ENCODE measurements at regions not wholly inside any gene's neighbourhood (a gene's known extent, or its start where the extent isn't known, plus 50 kb on each side); places are given as distances from the start of the nearest gene placed in this dataset.

- Histone ChIP-seq H3K9me3 (ENCODE audit: low read length) (no peaks in the 10 kb centered on the region), H2AFZ (ENCODE audit: low read length) (no peak overlapping the region), H3K9me2 (ENCODE audit: insufficient read depth, low read length) (no peaks in the 10 kb centered on the region), H3K4me2 (ENCODE audit: low read length) (no peak overlapping the region), H4K20me1 (ENCODE audit: insufficient read depth, low read length) (no peaks in the 10 kb centered on the region), H3K27ac (ENCODE audit: low read depth, low read length, poor library complexity, severe bottlenecking) (no peak overlapping the region), H3K4me3 (ENCODE audit: low read depth, low read length, poor library complexity, severe bottlenecking) (no peak overlapping the region), H3K36me3 (ENCODE audit: insufficient read depth, low read length) (no peaks in the 10 kb centered on the region), H3K4me1 (ENCODE audit: insufficient read depth, low read length, poor library complexity, severe bottlenecking) (no peaks in the 10 kb centered on the region), H3K79me2 (ENCODE audit: insufficient read depth, low read depth, low read length) (no peaks in the 10 kb centered on the region)
- no peak for DNase-seq (ENCODE audit: low spot score)
- intact Hi-C loops (cut with micrococcal nuclease; ENCODE audit: unreplicated experiment): no loop called here
- no TSS peak for BruUV-seq (replicated peaks)
- CTCF ChIA-PET (ENCODE audit: unreplicated experiment): no interaction called here
- TF ChIP-seq CTCF (conservative IDR thresholded peaks at IDR 0.05; ENCODE audit: low read length) (no peak), EZH2phosphoT487 (IDR thresholded peaks at IDR 0.05; ENCODE audit: borderline replicate concordance, low read depth, low read length) (no peak)
- POLR2A ChIA-PET: interaction anchor here (0.6 kb wide), 1 partner anchor 14 kb away, joined by 3 read pairs; no protein-coding TSS in a partner anchor
These were observed 239.4 kb downstream of the SPATA18 start for GRCh38 chr4:52290466-52290865.

- H3K9me2 ChIP-seq (ENCODE audit: insufficient read depth, low read length): no peaks in the 10 kb centered on the region
- intact Hi-C loops (cut with micrococcal nuclease; ENCODE audit: unreplicated experiment): no loop called here
- H3K4me1 ChIP-seq (ENCODE audit: insufficient read depth, low read length, poor library complexity, severe bottlenecking): no peaks in the 10 kb centered on the region
- no TSS peak for BruUV-seq (replicated peaks)
- no peaks in the 10 kb centered on the region for H3K36me3 ChIP-seq (ENCODE audit: insufficient read depth, low read length)
- no peak overlapping the region for H3K4me3 ChIP-seq (ENCODE audit: low read depth, low read length, poor library complexity, severe bottlenecking)
- H3K79me2 ChIP-seq (ENCODE audit: insufficient read depth, low read depth, low read length): no peaks in the 10 kb centered on the region
- no peaks in the 10 kb centered on the region for H4K20me1 ChIP-seq (ENCODE audit: insufficient read depth, low read length)
- H3K9me3 ChIP-seq (ENCODE audit: low read length): no peaks in the 10 kb centered on the region
- no peak overlapping the region for H3K27ac ChIP-seq (ENCODE audit: low read depth, low read length, poor library complexity, severe bottlenecking)
- POLR2A ChIA-PET: interaction anchor here (1.3 to 1.6 kb wide), 2 partner anchors 9 to 17 kb away, joined by 5 read pairs; no protein-coding TSS in a partner anchor
- DNase-seq (ENCODE audit: low spot score): no peak
- H2AFZ ChIP-seq (ENCODE audit: low read length): no peak overlapping the region
- H3K4me2 ChIP-seq (ENCODE audit: low read length): no peak overlapping the region
- TF ChIP-seq CTCF (conservative IDR thresholded peaks at IDR 0.05; ENCODE audit: low read length): no peak
- TF ChIP-seq EZH2phosphoT487 (IDR thresholded peaks at IDR 0.05; ENCODE audit: borderline replicate concordance, low read depth, low read length): no peak
- CTCF ChIA-PET (ENCODE audit: unreplicated experiment): no interaction called here
These were observed 241.1 kb downstream of the SPATA18 start for GRCh38 chr4:52292245-52292644.

- Histone ChIP-seq H3K4me3 (ENCODE audit: low read depth, low read length, poor library complexity, severe bottlenecking) (no peak overlapping the region), H4K20me1 (ENCODE audit: insufficient read depth, low read length) (no peaks in the 10 kb centered on the region), H2AFZ (ENCODE audit: low read length) (no peak overlapping the region), H3K4me2 (ENCODE audit: low read length) (no peak overlapping the region), H3K36me3 (ENCODE audit: insufficient read depth, low read length) (no peaks in the 10 kb centered on the region), H3K27ac (ENCODE audit: low read depth, low read length, poor library complexity, severe bottlenecking) (no peak overlapping the region), H3K9me3 (ENCODE audit: low read length) (no peaks in the 10 kb centered on the region), H3K4me1 (ENCODE audit: insufficient read depth, low read length, poor library complexity, severe bottlenecking) (no peaks in the 10 kb centered on the region), H3K9me2 (ENCODE audit: insufficient read depth, low read length) (no peaks in the 10 kb centered on the region), H3K79me2 (ENCODE audit: insufficient read depth, low read depth, low read length) (no peaks in the 10 kb centered on the region)
- BruUV-seq (replicated peaks): no TSS peak
- ChIA-PET CTCF (ENCODE audit: unreplicated experiment) (no interaction called here), POLR2A (interaction anchor here (0.7 kb wide), 1 partner anchor 8 kb away, joined by 3 read pairs; no protein-coding TSS in a partner anchor)
- no peak for DNase-seq (ENCODE audit: low spot score)
- TF ChIP-seq EZH2phosphoT487 (IDR thresholded peaks at IDR 0.05; ENCODE audit: borderline replicate concordance, low read depth, low read length): no peak
- intact Hi-C loops (cut with micrococcal nuclease; ENCODE audit: unreplicated experiment): no loop called here
These were observed 245.2 kb downstream of the SPATA18 start for GRCh38 chr4:52296341-52296740.
